Activated B cell treated with CpG ODN at 0.5 μM for 24 hours (primary cell): ENCODE measurements at regions not wholly inside any gene's neighbourhood (a gene's known extent, or its start where the extent isn't known, plus 50 kb on each side); places are given as distances from the start of the nearest gene placed in this dataset.

Source experiments
- ATAC-seq: fragments of 200-7000 bp; cut with Tn5 transposase; one replicate; pipeline ENCODE4 v1.10.0; 2021; ENCODE audit warnings: low read depth, mild to moderate bottlenecking, moderate library complexity
- CTCF ChIA-PET: fragments of 350-600 bp; sonication (Branson Sonifier 250); formaldehyde crosslinking; loops from one replicate; lab custom pipeline; 2021; ENCODE audit warnings: antibody characterized with exemption; lab: Charles Lee
- POLR2A ChIA-PET: fragments of 350-600 bp; sonication (Branson Sonifier 250); formaldehyde crosslinking; loops from one replicate; lab custom pipeline; 2021; ENCODE audit warnings: antibody characterized with exemption; lab: Charles Lee
- DNase-seq: peaks from one replicate; pipeline ENCODE4 v3.0.0; 2022
- H3K27ac Mint-ChIP-seq: one replicate; pipeline ENCODE4 v1.8.0; 2020; ENCODE audit warnings: mixed read lengths
- H3K27me3 Mint-ChIP-seq: one replicate; pipeline ENCODE4 v1.8.0; 2021; ENCODE audit warnings: mixed read lengths
- H3K36me3 Mint-ChIP-seq: one replicate; pipeline ENCODE4 v1.8.0; 2021; ENCODE audit warnings: low read depth, mixed read lengths
- H3K4me1 Mint-ChIP-seq: one replicate; pipeline ENCODE4 v1.8.0; 2021; ENCODE audit warnings: mixed read lengths
- H3K4me3 Mint-ChIP-seq: one replicate; pipeline ENCODE4 v1.8.0; 2020; ENCODE audit warnings: mild to moderate bottlenecking, mixed read lengths
- H3K9me3 Mint-ChIP-seq: one replicate; pipeline ENCODE4 v1.8.0; 2020; ENCODE audit warnings: mixed read lengths
- intact Hi-C: fragments of 100-400 bp; cut with micrococcal nuclease; formaldehyde crosslinking; loops from one replicate; pipeline ENCODE4 v1.15.1; 2024
- TF ChIP-seq, protein P1 (sequence below): fragments of 200-600 bp; IDR thresholded peaks from one replicate; pipeline ENCODE4 v1.8.0; 2022; ENCODE audit warnings: antibody characterized with exemption, mild to moderate bottlenecking

DNA sequence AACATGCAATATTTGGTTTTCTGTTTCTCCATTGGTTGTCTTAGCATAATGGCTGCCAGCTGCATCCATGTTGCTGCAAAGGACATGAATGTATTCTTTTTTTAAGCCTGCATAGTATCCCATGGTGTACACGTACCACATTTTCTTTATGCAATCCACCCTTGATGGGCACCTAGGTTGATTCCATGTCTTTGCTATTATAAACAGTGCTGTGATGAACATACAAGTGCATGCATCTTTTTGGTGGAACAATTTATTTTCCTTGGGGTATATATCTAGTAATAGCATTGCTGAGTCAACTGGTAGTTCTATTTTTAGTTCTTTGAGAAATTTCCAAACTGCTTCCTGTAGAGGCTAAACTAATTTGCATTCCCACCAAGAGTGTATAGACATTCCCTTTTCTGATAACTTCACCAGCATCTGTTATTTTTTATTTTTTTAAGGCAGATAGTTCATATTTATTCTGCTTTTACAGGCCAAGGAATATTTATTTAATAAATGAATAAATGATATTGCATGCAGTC is 62.4 kb upstream of the NPHP3 start:
- DNase-seq, result no peak
- no peaks in the 10 kb centered on the region for H3K36me3 Mint-ChIP-seq
- CTCF ChIA-PET, result no interaction called here
- no peaks in the 10 kb centered on the region for H3K4me1 Mint-ChIP-seq
- TF ChIP-seq, protein P1, sequence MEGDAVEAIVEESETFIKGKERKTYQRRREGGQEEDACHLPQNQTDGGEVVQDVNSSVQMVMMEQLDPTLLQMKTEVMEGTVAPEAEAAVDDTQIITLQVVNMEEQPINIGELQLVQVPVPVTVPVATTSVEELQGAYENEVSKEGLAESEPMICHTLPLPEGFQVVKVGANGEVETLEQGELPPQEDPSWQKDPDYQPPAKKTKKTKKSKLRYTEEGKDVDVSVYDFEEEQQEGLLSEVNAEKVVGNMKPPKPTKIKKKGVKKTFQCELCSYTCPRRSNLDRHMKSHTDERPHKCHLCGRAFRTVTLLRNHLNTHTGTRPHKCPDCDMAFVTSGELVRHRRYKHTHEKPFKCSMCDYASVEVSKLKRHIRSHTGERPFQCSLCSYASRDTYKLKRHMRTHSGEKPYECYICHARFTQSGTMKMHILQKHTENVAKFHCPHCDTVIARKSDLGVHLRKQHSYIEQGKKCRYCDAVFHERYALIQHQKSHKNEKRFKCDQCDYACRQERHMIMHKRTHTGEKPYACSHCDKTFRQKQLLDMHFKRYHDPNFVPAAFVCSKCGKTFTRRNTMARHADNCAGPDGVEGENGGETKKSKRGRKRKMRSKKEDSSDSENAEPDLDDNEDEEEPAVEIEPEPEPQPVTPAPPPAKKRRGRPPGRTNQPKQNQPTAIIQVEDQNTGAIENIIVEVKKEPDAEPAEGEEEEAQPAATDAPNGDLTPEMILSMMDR, result no peak
- no peak for ATAC-seq
- H3K4me3 Mint-ChIP-seq, result no peak overlapping the region
- H3K9me3 Mint-ChIP-seq, result peaks cover 2% of the 10 kb centered on the region
- H3K27me3 Mint-ChIP-seq, result peaks cover 4% of the 10 kb centered on the region
- intact Hi-C loops, result no loop called here
- no peak overlapping the region for H3K27ac Mint-ChIP-seq
- POLR2A ChIA-PET, result no interaction called here

DNA sequence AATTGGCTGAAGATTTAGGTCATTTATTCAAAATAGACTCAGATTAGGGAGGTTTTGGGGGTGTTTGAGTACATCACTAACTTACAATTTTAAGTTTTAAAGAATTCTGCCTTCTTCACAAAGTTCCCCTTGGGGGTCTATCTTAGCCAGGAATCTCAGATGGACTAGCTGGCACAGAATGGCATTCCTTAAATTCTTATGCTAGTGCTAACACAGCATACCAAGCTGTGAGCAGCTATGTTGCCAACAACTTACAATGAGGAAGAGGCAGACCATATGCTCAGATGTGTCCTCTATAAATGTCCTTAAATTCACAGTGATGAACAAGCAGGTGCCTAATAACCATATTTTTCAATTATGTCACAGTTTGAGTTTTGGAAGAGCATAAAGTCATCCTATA is 60.9 kb upstream of the NPHP3 start:
- H3K27ac Mint-ChIP-seq, result no peak overlapping the region
- ChIA-PET CTCF (no interaction called here), POLR2A (no interaction called here)
- no peak overlapping the region for H3K4me3 Mint-ChIP-seq
- intact Hi-C loops, result no loop called here
- no peaks in the 10 kb centered on the region for H3K4me1 Mint-ChIP-seq
- ATAC-seq (no peak), DNase-seq (no peak)
- TF ChIP-seq, protein P1, result no peak
- no peaks in the 10 kb centered on the region for H3K36me3 Mint-ChIP-seq
- H3K27me3 Mint-ChIP-seq, result peaks cover 4% of the 10 kb centered on the region
- peaks cover 2% of the 10 kb centered on the region for H3K9me3 Mint-ChIP-seq

DNA sequence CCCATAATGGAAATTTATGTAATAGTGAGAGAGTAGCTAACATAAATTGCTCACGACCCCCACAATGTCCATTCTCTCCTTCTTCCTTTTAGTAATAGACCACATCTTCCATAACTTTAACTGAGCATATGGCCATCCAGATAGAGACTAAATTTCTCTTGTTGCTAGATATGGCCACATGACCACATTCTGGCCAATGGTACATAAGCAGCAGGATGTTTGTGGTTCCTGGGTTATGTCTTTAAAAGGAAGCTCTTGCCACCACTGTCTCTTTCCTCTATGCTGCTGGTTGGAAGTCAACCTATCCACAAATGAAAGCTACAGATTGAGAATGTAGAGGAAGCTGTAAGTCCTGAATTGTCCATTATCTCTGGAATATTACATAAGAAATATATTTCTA is 59.7 kb upstream of the NPHP3 start:
- Mint-ChIP-seq H3K4me3 (no peak overlapping the region), H3K27me3 (peaks cover 4% of the 10 kb centered on the region), H3K27ac (no peak overlapping the region), H3K4me1 (no peaks in the 10 kb centered on the region), H3K36me3 (no peaks in the 10 kb centered on the region), H3K9me3 (peaks cover 2% of the 10 kb centered on the region)
- intact Hi-C loops, result no loop called here
- TF ChIP-seq, protein P1, result no peak
- POLR2A ChIA-PET, result no interaction called here
- CTCF ChIA-PET, result no interaction called here
- DNase-seq (no peak), ATAC-seq (no peak)

DNA sequence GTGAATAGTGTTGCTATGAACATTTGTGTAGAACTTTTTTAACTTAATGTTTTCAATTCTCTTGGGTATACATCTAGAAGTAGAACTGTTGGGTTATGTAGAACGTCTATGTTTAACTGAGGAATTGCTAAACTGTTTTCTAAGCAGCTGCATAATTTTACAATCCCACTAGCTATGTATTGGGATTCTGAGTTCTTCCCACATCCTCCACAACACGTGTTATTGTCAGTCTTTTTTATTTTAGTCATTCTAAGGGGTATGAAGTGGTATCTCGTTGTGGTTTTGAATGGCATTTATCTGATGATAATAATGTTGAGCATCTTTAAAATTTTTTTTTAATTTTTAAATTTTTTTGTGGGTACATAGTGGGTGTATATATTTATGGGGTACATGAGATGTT is 55.0 kb upstream of the NPHP3 start:
- no peak for ATAC-seq
- no peak overlapping the region for H3K27ac Mint-ChIP-seq
- H3K27me3 Mint-ChIP-seq, result no peaks in the 10 kb centered on the region
- H3K36me3 Mint-ChIP-seq, result no peaks in the 10 kb centered on the region
- ChIA-PET CTCF (no interaction called here), POLR2A (no interaction called here)
- no peak for DNase-seq
- intact Hi-C loops, result no loop called here
- no peaks in the 10 kb centered on the region for H3K9me3 Mint-ChIP-seq
- no peak overlapping the region for H3K4me3 Mint-ChIP-seq
- H3K4me1 Mint-ChIP-seq, result no peaks in the 10 kb centered on the region
- TF ChIP-seq, protein P1, result no peak

DNA sequence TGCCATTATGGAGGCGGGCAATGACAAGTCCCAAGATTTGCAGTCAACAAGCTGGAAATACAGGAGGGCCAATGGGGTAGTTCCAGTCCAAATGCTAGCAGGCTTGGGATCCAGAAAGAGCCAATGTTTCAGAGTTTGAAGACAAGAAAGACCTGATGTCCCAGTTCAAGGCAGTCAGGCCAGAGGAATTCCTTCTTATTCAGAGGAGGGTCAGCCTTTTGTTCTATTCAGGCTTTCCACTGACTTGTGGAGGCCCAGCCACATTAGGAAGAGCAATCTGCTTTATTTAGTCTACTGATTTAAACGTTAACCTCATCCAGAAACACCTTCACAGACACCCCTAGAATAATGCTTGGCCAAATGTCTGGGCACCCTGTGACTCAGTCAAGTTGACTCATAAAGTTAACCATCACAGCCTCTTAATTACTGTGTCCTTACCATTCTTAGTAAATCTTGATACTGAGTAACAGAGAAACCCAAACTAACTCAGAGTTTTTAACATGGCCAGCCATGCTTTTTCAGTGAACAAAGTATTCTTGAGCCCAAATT is 50.9 kb upstream of the NPHP3 start:
- H3K36me3 Mint-ChIP-seq, result no peaks in the 10 kb centered on the region
- intact Hi-C loops, result no loop called here
- POLR2A ChIA-PET, result no interaction called here
- CTCF ChIA-PET, result no interaction called here
- H3K27ac Mint-ChIP-seq, result no peak overlapping the region
- H3K4me1 Mint-ChIP-seq, result no peaks in the 10 kb centered on the region
- no peak overlapping the region for H3K4me3 Mint-ChIP-seq
- no peak for DNase-seq
- no peak for ATAC-seq
- peaks cover 2% of the 10 kb centered on the region for H3K9me3 Mint-ChIP-seq
- peaks cover 3% of the 10 kb centered on the region for H3K27me3 Mint-ChIP-seq
- TF ChIP-seq, protein P1, result no peak
